ENCODE measurements at regions not wholly inside any gene's neighbourhood (a gene's known extent, or its start where the extent isn't known, plus 50 kb on each side); places are given as distances from the start of the nearest gene placed in this dataset.

DNA sequence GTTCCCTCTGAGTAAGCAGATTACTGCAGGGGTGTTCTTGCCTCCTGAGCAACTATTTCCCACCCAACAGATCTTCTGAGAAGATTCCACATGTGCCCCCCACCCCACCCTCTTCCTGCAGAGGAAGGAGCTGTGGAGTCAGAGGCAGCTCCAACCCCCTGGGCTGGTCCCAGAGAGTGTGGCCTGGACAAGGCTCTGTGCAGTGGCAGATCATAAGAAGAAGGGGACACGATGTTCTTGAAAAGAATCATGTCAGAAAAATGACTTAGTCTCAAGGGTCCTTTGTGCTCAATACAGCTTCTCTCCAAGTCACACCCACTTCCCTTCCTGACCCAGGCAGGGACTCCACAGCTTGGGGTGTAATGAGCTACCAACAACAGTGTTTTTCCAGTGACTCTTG lies 95.2 kb downstream of the SYF2 start:
- Histone ChIP-seq H3K27ac (ENCODE audit: low read length) (no peak overlapping the region), H3K4me2 (ENCODE audit: low read depth, low read length) (no peak overlapping the region), H3K9me3 (replicated peaks; ENCODE audit: insufficient read depth, low read length) (no peaks in the 10 kb centered on the region), H2AFZ (ENCODE audit: low read length) (no peak overlapping the region), H3K4me3 (ENCODE audit: low read length) (no peak overlapping the region), H3F3A (ENCODE audit: insufficient read depth, low read length) (no peaks in the 10 kb centered on the region), H3K9me2 (replicated peaks; ENCODE audit: insufficient read depth, low read length) (no peaks in the 10 kb centered on the region), H3K27me3 (replicated peaks; ENCODE audit: insufficient read depth, low read length) (peaks cover 4% of the 10 kb centered on the region; the same call in 1 of the 2 replicates), H4K20me1 (ENCODE audit: insufficient read depth, low read length) (no peaks in the 10 kb centered on the region), H3K79me2 (ENCODE audit: low read length) (no peaks in the 10 kb centered on the region), H3K9ac (ENCODE audit: low read length) (no peak overlapping the region), H3K4me1 (ENCODE audit: low read length) (no peaks in the 10 kb centered on the region), H3K36me3 (replicated peaks; ENCODE audit: insufficient read depth, low read length) (no peaks in the 10 kb centered on the region)
- no peak for DNase-seq
- no peak for TF ChIP-seq EZH2 (optimal IDR thresholded peaks at IDR 0.05; ENCODE audit: low read depth, low read length)
- no peak for TF ChIP-seq EZH2phosphoT487 (IDR thresholded peaks at IDR 0.05; ENCODE audit: low read length)

- H3F3A ChIP-seq (ENCODE audit: insufficient read depth, low read length), result no peaks in the 10 kb centered on the region
- H3K4me1 ChIP-seq (ENCODE audit: low read length), result no peaks in the 10 kb centered on the region
- no peak overlapping the region for H3K9ac ChIP-seq (ENCODE audit: low read length)
- no peaks in the 10 kb centered on the region for H3K79me2 ChIP-seq (ENCODE audit: low read length)
- peaks cover 4% of the 10 kb centered on the region; the same call in 1 of the 2 replicates for H3K27me3 ChIP-seq (replicated peaks; ENCODE audit: insufficient read depth, low read length)
- TF ChIP-seq EZH2 (optimal IDR thresholded peaks at IDR 0.05; ENCODE audit: low read depth, low read length), result no peak
- TF ChIP-seq EZH2phosphoT487 (IDR thresholded peaks at IDR 0.05; ENCODE audit: low read length), result no peak
- TF ChIP-seq, protein P1, sequence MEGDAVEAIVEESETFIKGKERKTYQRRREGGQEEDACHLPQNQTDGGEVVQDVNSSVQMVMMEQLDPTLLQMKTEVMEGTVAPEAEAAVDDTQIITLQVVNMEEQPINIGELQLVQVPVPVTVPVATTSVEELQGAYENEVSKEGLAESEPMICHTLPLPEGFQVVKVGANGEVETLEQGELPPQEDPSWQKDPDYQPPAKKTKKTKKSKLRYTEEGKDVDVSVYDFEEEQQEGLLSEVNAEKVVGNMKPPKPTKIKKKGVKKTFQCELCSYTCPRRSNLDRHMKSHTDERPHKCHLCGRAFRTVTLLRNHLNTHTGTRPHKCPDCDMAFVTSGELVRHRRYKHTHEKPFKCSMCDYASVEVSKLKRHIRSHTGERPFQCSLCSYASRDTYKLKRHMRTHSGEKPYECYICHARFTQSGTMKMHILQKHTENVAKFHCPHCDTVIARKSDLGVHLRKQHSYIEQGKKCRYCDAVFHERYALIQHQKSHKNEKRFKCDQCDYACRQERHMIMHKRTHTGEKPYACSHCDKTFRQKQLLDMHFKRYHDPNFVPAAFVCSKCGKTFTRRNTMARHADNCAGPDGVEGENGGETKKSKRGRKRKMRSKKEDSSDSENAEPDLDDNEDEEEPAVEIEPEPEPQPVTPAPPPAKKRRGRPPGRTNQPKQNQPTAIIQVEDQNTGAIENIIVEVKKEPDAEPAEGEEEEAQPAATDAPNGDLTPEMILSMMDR (IDR thresholded peaks at IDR 0.05; ENCODE audit: low read length), result no peak
- DNase-seq, result no peak
- H3K9me3 ChIP-seq (replicated peaks; ENCODE audit: insufficient read depth, low read length), result no peaks in the 10 kb centered on the region
- no peak overlapping the region for H3K4me2 ChIP-seq (ENCODE audit: low read depth, low read length)
- no peaks in the 10 kb centered on the region for H3K9me2 ChIP-seq (replicated peaks; ENCODE audit: insufficient read depth, low read length)
- H2AFZ ChIP-seq (ENCODE audit: low read length), result no peak overlapping the region
- H3K27ac ChIP-seq (ENCODE audit: low read length), result no peak overlapping the region
- H3K36me3 ChIP-seq (replicated peaks; ENCODE audit: insufficient read depth, low read length), result no peaks in the 10 kb centered on the region
- no peak overlapping the region for H3K4me3 ChIP-seq (ENCODE audit: low read length)
- H4K20me1 ChIP-seq (ENCODE audit: insufficient read depth, low read length), result no peaks in the 10 kb centered on the region
Measured at GRCh38 chr1:25135909-25136308, 96.4 kb downstream of the SYF2 start.

DNA sequence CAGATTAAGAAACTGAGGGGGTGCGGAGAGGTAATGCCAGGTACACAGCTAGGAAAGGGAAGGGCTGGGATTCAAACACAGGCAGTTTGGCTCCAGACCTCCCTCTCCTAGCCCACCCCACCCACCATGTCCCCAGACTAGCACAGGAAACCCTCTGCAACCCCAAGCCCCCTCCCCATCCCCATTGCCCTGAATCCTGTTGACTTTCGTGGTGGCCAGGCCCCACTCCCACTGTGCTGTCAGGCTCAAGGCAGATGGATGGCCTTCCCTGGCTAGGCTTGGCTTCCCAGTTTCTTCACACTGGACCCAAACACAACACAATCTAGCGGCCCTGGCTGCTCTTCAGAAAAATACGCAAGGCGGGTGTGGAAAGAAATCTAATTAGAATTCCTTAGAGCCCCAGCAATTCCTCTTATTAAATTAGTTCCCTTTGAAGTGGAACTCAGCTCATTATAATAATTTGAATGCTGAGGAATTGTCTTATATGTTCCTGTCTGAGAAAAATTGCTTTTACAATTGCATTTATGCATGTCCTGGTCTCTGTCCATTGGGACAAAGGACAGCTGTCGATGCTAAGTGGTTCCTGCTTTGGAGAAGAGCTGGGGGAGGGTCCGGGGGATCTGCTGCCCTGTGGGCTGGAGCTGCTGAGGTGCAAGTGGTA lies 97.4 kb downstream of the SYF2 start:
- no peak overlapping the region for H3K27ac ChIP-seq (ENCODE audit: low read length)
- no peak for DNase-seq
- TF ChIP-seq, protein P1 (IDR thresholded peaks at IDR 0.05; ENCODE audit: low read length), result no peak
- TF ChIP-seq EZH2phosphoT487 (IDR thresholded peaks at IDR 0.05; ENCODE audit: low read length) (no peak), EZH2 (optimal IDR thresholded peaks at IDR 0.05; ENCODE audit: low read depth, low read length) (no peak)
- H3F3A ChIP-seq (ENCODE audit: insufficient read depth, low read length), result no peaks in the 10 kb centered on the region
- no peaks in the 10 kb centered on the region for H3K9me2 ChIP-seq (replicated peaks; ENCODE audit: insufficient read depth, low read length)
- H3K4me2 ChIP-seq (ENCODE audit: low read depth, low read length), result no peak overlapping the region
- H3K36me3 ChIP-seq (replicated peaks; ENCODE audit: insufficient read depth, low read length), result no peaks in the 10 kb centered on the region
- no peak overlapping the region for H3K9ac ChIP-seq (ENCODE audit: low read length)
- no peaks in the 10 kb centered on the region for H3K79me2 ChIP-seq (ENCODE audit: low read length)
- H3K27me3 ChIP-seq (replicated peaks; ENCODE audit: insufficient read depth, low read length), result peaks cover 4% of the 10 kb centered on the region; the same call in 1 of the 2 replicates
- no peak overlapping the region for H2AFZ ChIP-seq (ENCODE audit: low read length)
- H4K20me1 ChIP-seq (ENCODE audit: insufficient read depth, low read length), result no peaks in the 10 kb centered on the region
- no peaks in the 10 kb centered on the region for H3K9me3 ChIP-seq (replicated peaks; ENCODE audit: insufficient read depth, low read length)
- no peaks in the 10 kb centered on the region for H3K4me1 ChIP-seq (ENCODE audit: low read length)
- H3K4me3 ChIP-seq (ENCODE audit: low read length), result no peak overlapping the region

GRCh38 chr1:25134307-25134706 lies 98.0 kb downstream of the SYF2 start:
- peaks cover 4% of the 10 kb centered on the region; the same call in 1 of the 2 replicates for H3K27me3 ChIP-seq (replicated peaks; ENCODE audit: insufficient read depth, low read length)
- no peak for DNase-seq

More at GRCh38 chr1:25134307-25134706, 98.0 kb downstream of the SYF2 start:
- Histone ChIP-seq H3K4me2 (ENCODE audit: low read depth, low read length) (no peak overlapping the region), H3K4me1 (ENCODE audit: low read length) (no peaks in the 10 kb centered on the region), H3K9ac (ENCODE audit: low read length) (no peak overlapping the region), H3K9me2 (replicated peaks; ENCODE audit: insufficient read depth, low read length) (no peaks in the 10 kb centered on the region), H4K20me1 (ENCODE audit: insufficient read depth, low read length) (no peaks in the 10 kb centered on the region), H2AFZ (ENCODE audit: low read length) (no peak overlapping the region), H3K4me3 (ENCODE audit: low read length) (no peak overlapping the region), H3K79me2 (ENCODE audit: low read length) (no peaks in the 10 kb centered on the region), H3K36me3 (replicated peaks; ENCODE audit: insufficient read depth, low read length) (no peaks in the 10 kb centered on the region), H3K9me3 (replicated peaks; ENCODE audit: insufficient read depth, low read length) (no peaks in the 10 kb centered on the region), H3K27ac (ENCODE audit: low read length) (no peak overlapping the region), H3F3A (ENCODE audit: insufficient read depth, low read length) (no peaks in the 10 kb centered on the region)
- TF ChIP-seq, protein P1 (IDR thresholded peaks at IDR 0.05; ENCODE audit: low read length), result no peak
- TF ChIP-seq EZH2phosphoT487 (IDR thresholded peaks at IDR 0.05; ENCODE audit: low read length), result no peak
- no peak for TF ChIP-seq EZH2 (optimal IDR thresholded peaks at IDR 0.05; ENCODE audit: low read depth, low read length)

Measured in MM.1S (cell line).